OCI-LY7 (cell line): ENCODE measurements at regions not wholly inside any gene's neighbourhood (a gene's known extent, or its start where the extent isn't known, plus 50 kb on each side); places are given as distances from the start of the nearest gene placed in this dataset.

Source experiments
- BruUV-seq: library from RNA; stranded (reverse); fragments of 400-500 nt; replicated peaks from 2 replicates; lab custom pipeline; 2021; lab: Mats Ljungman, UMichigan
- CTCF ChIA-PET: fragments of 300-600 bp; sonication (Branson Sonifier 250); formaldehyde crosslinking; loops from one replicate; lab custom pipeline; 2022; ENCODE audit warnings: antibody characterized with exemption; ENCODE audit not compliant: unreplicated experiment; lab: Charles Lee
- POLR2A ChIA-PET: fragments of 300-600 bp; sonication (Branson Sonifier 250); formaldehyde crosslinking; loops from one replicate; lab custom pipeline; 2022; ENCODE audit warnings: antibody characterized with exemption; lab: Charles Lee
- DNase-seq: peaks from one replicate; pipeline ENCODE4 v3.0.0-alpha.2; 2015; ENCODE audit warnings: low spot score
- H2AFZ ChIP-seq: fragments of 200-600 bp; sonication (generic), shearing (Covaris generic); 2 replicates; pipeline ENCODE4 v1.6.1; 2014; ENCODE audit warnings: mild to moderate bottlenecking, antibody characterized with exemption, low read length, moderate library complexity
- H3K27ac ChIP-seq: fragments of 200-600 bp; sonication (generic); 2 replicates; pipeline ENCODE4 v1.5.1; 2014; ENCODE audit warnings: mixed run types, low read depth, mild to moderate bottlenecking, moderate library complexity, low read length, inconsistent platforms; ENCODE audit not compliant: poor library complexity, severe bottlenecking
- H3K36me3 ChIP-seq: fragments of 200-600 bp; sonication (generic); 2 replicates; pipeline ENCODE4 v1.6.1; 2014; ENCODE audit warnings: mild to moderate bottlenecking, antibody characterized with exemption, low read length, moderate library complexity, mixed read lengths; ENCODE audit not compliant: insufficient read depth
- H3K4me1 ChIP-seq: fragments of 200-600 bp; sonication (generic); 2 replicates; pipeline ENCODE4 v1.5.1; 2014; ENCODE audit warnings: mild to moderate bottlenecking, low read length; ENCODE audit not compliant: insufficient read depth, poor library complexity, severe bottlenecking
- H3K4me2 ChIP-seq: fragments of 200-600 bp; sonication (generic); 2 replicates; pipeline ENCODE4 v1.6.1; 2014; ENCODE audit warnings: mild to moderate bottlenecking, low read length
- H3K4me3 ChIP-seq: fragments of 200-600 bp; sonication (generic); 2 replicates; pipeline ENCODE4 v1.5.1; 2014; ENCODE audit warnings: mild to moderate bottlenecking, low read depth, low read length; ENCODE audit not compliant: poor library complexity, severe bottlenecking
- H3K79me2 ChIP-seq: fragments of 200-600 bp; sonication (generic); 2 replicates; pipeline ENCODE4 v1.6.1; 2016; ENCODE audit warnings: low read depth, mild to moderate bottlenecking, low read length, moderate library complexity, mixed read lengths; ENCODE audit not compliant: insufficient read depth
- H3K9me2 ChIP-seq: fragments of 200-600 bp; sonication (generic); 2 replicates; pipeline ENCODE4 v1.6.1; 2016; ENCODE audit warnings: mild to moderate bottlenecking, low read length, mixed read lengths; ENCODE audit not compliant: insufficient read depth
- H3K9me3 ChIP-seq: fragments of 200-600 bp; sonication (generic); 2 replicates; pipeline ENCODE4 v1.6.1; 2014; ENCODE audit warnings: mild to moderate bottlenecking, mixed run types, low read length, mixed read lengths
- H4K20me1 ChIP-seq: fragments of 200-600 bp; sonication (generic); 2 replicates; pipeline ENCODE4 v1.6.1; 2014; ENCODE audit warnings: mild to moderate bottlenecking, antibody characterized with exemption, low read length, moderate library complexity, mixed read lengths; ENCODE audit not compliant: insufficient read depth
- CTCF ChIP-seq: fragments of 200-600 bp; sonication (generic); conservative IDR thresholded peaks from 2 replicates; pipeline ENCODE4 v1.5.1; 2014; ENCODE audit warnings: mild to moderate bottlenecking, antibody characterized with exemption, low read length, moderate library complexity, mixed read lengths
- EZH2phosphoT487 ChIP-seq: fragments of 200-600 bp; sonication (generic); IDR thresholded peaks from 2 replicates; pipeline ENCODE4 v1.6.1; 2018; ENCODE audit warnings: low read depth, borderline replicate concordance, mild to moderate bottlenecking, mixed run types, antibody characterized with exemption, low read length, moderate library complexity, mixed read lengths
- intact Hi-C: fragments of 100-400 bp; cut with micrococcal nuclease; formaldehyde crosslinking; loops from one replicate; pipeline ENCODE4 v1.10.0; 2022; ENCODE audit not compliant: unreplicated experiment

GRCh38 chr16:63497408-63497807 is 1461.2 kb upstream of the CDH8 start:
- no peaks in the 10 kb centered on the region for H3K36me3 ChIP-seq
- no peaks in the 10 kb centered on the region for H3K4me1 ChIP-seq
- BruUV-seq, result no TSS peak
- intact Hi-C loops, result no loop called here
- no peaks in the 10 kb centered on the region for H3K9me2 ChIP-seq
- no peak overlapping the region for H3K4me2 ChIP-seq
- H3K27ac ChIP-seq, result no peak overlapping the region
- no peak overlapping the region for H2AFZ ChIP-seq
- H4K20me1 ChIP-seq, result no peaks in the 10 kb centered on the region
- no peaks in the 10 kb centered on the region for H3K9me3 ChIP-seq
- POLR2A ChIA-PET, result interaction anchor here (1.2 kb wide), 1 partner anchor 158 kb away, joined by 3 read pairs; no protein-coding TSS in a partner anchor
- H3K4me3 ChIP-seq, result no peak overlapping the region
- no peaks in the 10 kb centered on the region for H3K79me2 ChIP-seq
- CTCF ChIA-PET, result no interaction called here
- DNase-seq, result no peak
- TF ChIP-seq CTCF, result no peak
- TF ChIP-seq EZH2phosphoT487, result no peak

GRCh38 chr16:63496282-63496681 is 1460.0 kb upstream of the CDH8 start:
- H3K27ac ChIP-seq, result no peak overlapping the region
- intact Hi-C loops, result no loop called here
- ChIA-PET POLR2A (no interaction called here), CTCF (no interaction called here)
- no peaks in the 10 kb centered on the region for H3K9me2 ChIP-seq
- no peaks in the 10 kb centered on the region for H4K20me1 ChIP-seq
- no peak overlapping the region for H2AFZ ChIP-seq
- BruUV-seq, result no TSS peak
- no peak overlapping the region for H3K4me3 ChIP-seq
- H3K9me3 ChIP-seq, result no peaks in the 10 kb centered on the region
- DNase-seq, result no peak
- no peaks in the 10 kb centered on the region for H3K4me1 ChIP-seq
- no peak for TF ChIP-seq EZH2phosphoT487
- TF ChIP-seq CTCF, result no peak
- H3K4me2 ChIP-seq, result no peak overlapping the region
- no peaks in the 10 kb centered on the region for H3K36me3 ChIP-seq
- H3K79me2 ChIP-seq, result no peaks in the 10 kb centered on the region

DNA sequence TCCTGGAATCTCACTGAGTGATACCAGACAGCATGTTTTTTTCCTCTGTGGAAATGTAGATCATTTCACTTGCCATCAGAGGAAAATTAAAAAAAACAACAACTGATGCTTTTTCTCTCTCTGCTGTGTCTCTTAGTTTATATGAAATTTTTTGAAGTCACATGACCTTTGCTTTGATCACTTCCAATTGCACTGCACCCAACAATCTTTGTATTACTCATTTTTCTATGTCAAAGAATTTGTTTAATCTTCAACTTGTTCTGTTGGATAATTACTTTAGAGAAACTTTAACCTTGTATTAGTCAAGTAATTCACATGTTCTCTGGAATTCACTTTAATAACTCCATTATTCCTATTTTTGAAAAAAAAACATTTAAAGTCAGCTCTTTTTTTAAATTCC is 1452.7 kb upstream of the CDH8 start:
- no peak overlapping the region for H2AFZ ChIP-seq
- intact Hi-C loops, result no loop called here
- no peak overlapping the region for H3K4me2 ChIP-seq
- TF ChIP-seq CTCF (no peak), EZH2phosphoT487 (no peak)
- BruUV-seq, result no TSS peak
- H4K20me1 ChIP-seq, result no peaks in the 10 kb centered on the region
- no peaks in the 10 kb centered on the region for H3K4me1 ChIP-seq
- H3K9me3 ChIP-seq, result no peaks in the 10 kb centered on the region
- H3K27ac ChIP-seq, result no peak overlapping the region
- H3K9me2 ChIP-seq, result no peaks in the 10 kb centered on the region
- H3K4me3 ChIP-seq, result no peak overlapping the region
- POLR2A ChIA-PET, result no interaction called here
- CTCF ChIA-PET, result no interaction called here
- H3K79me2 ChIP-seq, result no peaks in the 10 kb centered on the region
- DNase-seq, result no peak
- no peaks in the 10 kb centered on the region for H3K36me3 ChIP-seq
